ENCODE measurements at regions not wholly inside any gene's neighbourhood (a gene's known extent, or its start where the extent isn't known, plus 50 kb on each side); places are given as distances from the start of the nearest gene placed in this dataset.

DNA sequence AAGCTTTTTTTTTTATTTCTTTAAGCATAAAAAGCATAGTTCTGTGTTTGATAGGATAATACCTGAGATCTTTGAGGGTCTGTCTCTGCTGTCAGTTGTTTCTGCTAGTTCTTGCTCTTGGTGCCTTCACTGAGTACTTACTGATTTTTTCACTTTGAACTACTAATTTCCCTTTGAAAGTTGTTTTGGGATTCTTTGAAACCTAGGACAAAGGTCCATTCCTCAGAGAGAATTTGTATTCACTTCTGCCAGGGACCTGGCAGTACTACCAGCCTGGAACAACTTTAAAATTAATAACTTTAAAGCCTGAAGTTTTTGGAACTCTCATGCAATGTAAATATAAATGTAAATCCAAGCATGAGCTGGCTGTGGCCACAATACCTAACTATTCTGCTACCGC, 190.1 kb downstream of the TM2D1 start:
- TF ChIP-seq, protein P1, sequence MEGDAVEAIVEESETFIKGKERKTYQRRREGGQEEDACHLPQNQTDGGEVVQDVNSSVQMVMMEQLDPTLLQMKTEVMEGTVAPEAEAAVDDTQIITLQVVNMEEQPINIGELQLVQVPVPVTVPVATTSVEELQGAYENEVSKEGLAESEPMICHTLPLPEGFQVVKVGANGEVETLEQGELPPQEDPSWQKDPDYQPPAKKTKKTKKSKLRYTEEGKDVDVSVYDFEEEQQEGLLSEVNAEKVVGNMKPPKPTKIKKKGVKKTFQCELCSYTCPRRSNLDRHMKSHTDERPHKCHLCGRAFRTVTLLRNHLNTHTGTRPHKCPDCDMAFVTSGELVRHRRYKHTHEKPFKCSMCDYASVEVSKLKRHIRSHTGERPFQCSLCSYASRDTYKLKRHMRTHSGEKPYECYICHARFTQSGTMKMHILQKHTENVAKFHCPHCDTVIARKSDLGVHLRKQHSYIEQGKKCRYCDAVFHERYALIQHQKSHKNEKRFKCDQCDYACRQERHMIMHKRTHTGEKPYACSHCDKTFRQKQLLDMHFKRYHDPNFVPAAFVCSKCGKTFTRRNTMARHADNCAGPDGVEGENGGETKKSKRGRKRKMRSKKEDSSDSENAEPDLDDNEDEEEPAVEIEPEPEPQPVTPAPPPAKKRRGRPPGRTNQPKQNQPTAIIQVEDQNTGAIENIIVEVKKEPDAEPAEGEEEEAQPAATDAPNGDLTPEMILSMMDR (IDR thresholded peaks at IDR 0.05) = no peak
- TF ChIP-seq POLR2A (IDR thresholded peaks at IDR 0.05) = no peak

Data from upper lobe of left lung (tissue), 4 donors.